ENCODE measurements at regions not wholly inside any gene's neighbourhood (a gene's known extent, or its start where the extent isn't known, plus 50 kb on each side); places are given as distances from the start of the nearest gene placed in this dataset.

- WGBS: 82% methylated on average over 1 of the region's 1 CpG
- H3K4me1 ChIP-seq (ENCODE audit: insufficient read depth): no peaks in the 10 kb centered on the region
- DNase-seq (ENCODE audit: extremely low spot score): no peak
- H3K4me3 ChIP-seq (ENCODE audit: low read depth, low read length): no peak overlapping the region
- no peak overlapping the region for H3K27ac ChIP-seq (ENCODE audit: low read depth)
- H3K36me3 ChIP-seq (ENCODE audit: insufficient read depth): no peaks in the 10 kb centered on the region
Observed at GRCh38 chr2:121818546-121818945, 63.1 kb downstream of the TSN start.

DNA sequence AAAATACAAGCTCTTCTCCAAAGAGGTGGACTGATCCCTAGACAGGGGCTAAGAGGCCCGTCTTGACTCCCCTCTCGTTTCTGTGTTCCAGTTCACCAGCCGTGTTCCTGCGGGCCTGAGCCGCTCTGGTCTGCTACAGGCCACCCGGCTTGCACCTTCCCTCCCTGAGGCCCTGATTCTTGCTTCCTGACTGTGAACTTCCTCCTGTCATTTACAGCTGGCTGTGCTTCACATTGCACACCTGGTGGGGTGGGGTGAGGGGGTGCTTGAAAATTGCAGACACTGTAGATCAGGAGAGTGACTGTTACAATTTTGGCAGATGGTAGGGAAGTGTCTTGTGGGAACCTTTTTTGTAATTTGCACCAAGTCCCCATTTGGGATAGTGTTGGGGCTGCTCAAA, 64.4 kb downstream of the TSN start:
- no peak for DNase-seq (ENCODE audit: extremely low spot score)
- H3K4me1 ChIP-seq (ENCODE audit: insufficient read depth): no peaks in the 10 kb centered on the region
- 69% methylated on average over 6 of the region's 6 CpGs for WGBS
- H3K36me3 ChIP-seq (ENCODE audit: insufficient read depth): no peaks in the 10 kb centered on the region
- H3K27ac ChIP-seq (ENCODE audit: low read depth): no peak overlapping the region
- H3K4me3 ChIP-seq (ENCODE audit: low read depth, low read length): no peak overlapping the region

- H3K36me3 ChIP-seq (ENCODE audit: insufficient read depth): no peaks in the 10 kb centered on the region
- H3K27ac ChIP-seq (ENCODE audit: low read depth): no peak overlapping the region
- WGBS: 80% methylated on average over 6 of the region's 6 CpGs
- H3K4me3 ChIP-seq (ENCODE audit: low read depth, low read length): no peak overlapping the region
- no peak for DNase-seq (ENCODE audit: extremely low spot score)
- H3K4me1 ChIP-seq (ENCODE audit: insufficient read depth): no peaks in the 10 kb centered on the region
Observed at GRCh38 chr2:121821476-121822158, 66.2 kb downstream of the TSN start.

- no peak overlapping the region for H3K27ac ChIP-seq (ENCODE audit: low read depth)
- 92% methylated on average over 4 of the region's 4 CpGs for WGBS
- H3K4me3 ChIP-seq (ENCODE audit: low read depth, low read length): no peak overlapping the region
- no peak for DNase-seq (ENCODE audit: extremely low spot score)
- H3K36me3 ChIP-seq (ENCODE audit: insufficient read depth): no peaks in the 10 kb centered on the region
- no peaks in the 10 kb centered on the region for H3K4me1 ChIP-seq (ENCODE audit: insufficient read depth)
Observed at GRCh38 chr2:121824264-121824663, 68.8 kb downstream of the TSN start.

DNA sequence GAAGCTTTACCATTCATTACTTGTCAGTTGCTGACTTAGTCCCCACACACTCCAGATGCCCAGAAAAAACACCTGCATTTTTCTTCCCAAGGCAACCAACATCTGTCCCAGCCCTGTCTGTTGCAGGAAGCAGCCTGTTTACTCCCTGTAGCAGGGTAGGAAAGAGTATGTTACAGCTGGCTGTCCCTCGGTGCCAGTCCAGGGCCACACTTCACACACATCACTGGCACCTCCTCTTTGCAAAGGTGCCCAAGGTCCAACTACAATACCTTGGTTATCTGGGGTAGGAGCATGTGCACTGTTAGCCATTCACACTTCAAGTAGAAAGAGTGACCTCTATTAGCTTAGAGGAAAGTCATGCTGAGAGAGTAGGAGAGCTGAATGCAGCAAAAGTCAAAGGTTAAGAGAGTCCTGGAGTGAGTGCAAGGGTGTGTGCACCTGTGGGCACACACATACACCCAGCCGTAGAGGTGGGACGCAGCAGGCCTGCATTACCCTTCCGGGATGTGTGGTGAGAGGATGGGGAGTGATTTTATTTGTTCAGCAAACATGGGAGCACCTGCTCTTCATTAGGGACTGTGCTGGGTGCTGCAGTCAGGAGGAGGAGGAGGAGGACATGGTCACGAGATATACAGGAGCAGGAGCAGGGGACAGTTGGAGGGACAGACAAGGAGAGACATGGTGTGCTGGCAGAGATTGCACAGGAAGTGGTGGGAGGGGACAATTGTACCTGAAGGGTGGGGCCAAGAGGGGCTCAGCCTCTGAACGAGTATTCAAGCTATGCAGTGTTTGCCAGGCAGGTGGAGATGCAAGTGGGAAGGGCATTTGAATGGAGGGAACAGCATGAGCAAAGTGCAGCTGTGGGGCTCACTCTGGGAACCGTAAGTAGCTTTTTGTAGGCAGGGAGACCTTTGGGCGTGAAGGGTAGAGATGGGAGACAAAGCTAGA, 69.8 kb downstream of the TSN start:
- H3K4me1 ChIP-seq (ENCODE audit: insufficient read depth): no peaks in the 10 kb centered on the region
- no peak overlapping the region for H3K27ac ChIP-seq (ENCODE audit: low read depth)
- WGBS: 82% methylated on average over 8 of the region's 8 CpGs
- no peak for DNase-seq (ENCODE audit: extremely low spot score)
- no peaks in the 10 kb centered on the region for H3K36me3 ChIP-seq (ENCODE audit: insufficient read depth)
- no peak overlapping the region for H3K4me3 ChIP-seq (ENCODE audit: low read depth, low read length)

DNA sequence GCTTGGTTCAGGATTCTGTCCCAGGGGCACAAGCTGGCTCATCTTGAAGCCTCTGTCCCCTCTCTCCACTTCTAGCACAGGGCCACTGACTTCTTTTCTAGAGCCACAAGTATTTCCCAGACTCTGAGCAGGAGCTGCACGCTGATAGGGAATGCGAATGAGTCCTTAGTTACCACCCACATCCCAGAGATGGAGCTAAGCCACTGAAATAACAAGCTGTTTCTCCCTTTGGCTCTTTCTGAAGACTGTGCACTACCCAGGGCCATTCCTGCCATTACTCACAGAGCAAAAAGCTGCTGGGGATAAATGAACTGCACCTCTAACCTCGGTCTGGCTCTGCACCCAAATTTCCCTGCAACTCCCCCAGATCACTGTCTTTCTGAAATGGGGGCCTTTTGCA, 70.6 kb downstream of the TSN start:
- DNase-seq (ENCODE audit: extremely low spot score): no peak
- Histone ChIP-seq H3K36me3 (ENCODE audit: insufficient read depth) (no peaks in the 10 kb centered on the region), H3K4me1 (ENCODE audit: insufficient read depth) (no peaks in the 10 kb centered on the region), H3K27ac (ENCODE audit: low read depth) (no peak overlapping the region), H3K4me3 (ENCODE audit: low read depth, low read length) (no peak overlapping the region)
- 48% methylated on average over 3 of the region's 3 CpGs for WGBS

- Histone ChIP-seq H3K4me1 (ENCODE audit: insufficient read depth) (no peaks in the 10 kb centered on the region), H3K27ac (ENCODE audit: low read depth) (no peak overlapping the region), H3K4me3 (ENCODE audit: low read depth, low read length) (no peak overlapping the region), H3K36me3 (ENCODE audit: insufficient read depth) (no peaks in the 10 kb centered on the region)
- DNase-seq (ENCODE audit: extremely low spot score): no peak
- 55% methylated on average over 13 of the region's 13 CpGs for WGBS
Observed at GRCh38 chr2:121828281-121828731, 72.9 kb downstream of the TSN start.

DNA sequence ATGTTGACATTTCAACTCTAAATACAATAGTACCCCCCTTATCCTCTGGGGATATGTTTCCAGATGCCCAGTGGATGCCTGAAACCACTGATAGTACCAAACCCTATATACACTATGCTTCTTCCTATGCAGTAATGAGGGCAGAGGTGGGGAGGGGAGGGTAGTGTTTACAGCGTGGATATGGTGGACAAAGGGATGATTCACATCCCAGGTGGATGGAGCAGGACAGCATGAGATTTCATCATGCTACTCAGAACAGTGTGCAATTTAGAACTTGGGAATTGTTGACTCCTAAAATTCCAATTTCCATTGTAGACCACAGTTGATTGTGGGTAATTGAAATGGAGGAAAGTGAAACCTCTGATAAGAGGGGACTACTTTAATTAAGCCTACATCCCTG, 75.4 kb downstream of the TSN start:
- 91% methylated on average over 1 of the region's 1 CpG for WGBS
- DNase-seq (ENCODE audit: extremely low spot score): no peak
- Histone ChIP-seq H3K4me3 (ENCODE audit: low read depth, low read length) (no peak overlapping the region), H3K27ac (ENCODE audit: low read depth) (no peak overlapping the region), H3K4me1 (ENCODE audit: insufficient read depth) (no peaks in the 10 kb centered on the region), H3K36me3 (ENCODE audit: insufficient read depth) (no peaks in the 10 kb centered on the region)

DNA sequence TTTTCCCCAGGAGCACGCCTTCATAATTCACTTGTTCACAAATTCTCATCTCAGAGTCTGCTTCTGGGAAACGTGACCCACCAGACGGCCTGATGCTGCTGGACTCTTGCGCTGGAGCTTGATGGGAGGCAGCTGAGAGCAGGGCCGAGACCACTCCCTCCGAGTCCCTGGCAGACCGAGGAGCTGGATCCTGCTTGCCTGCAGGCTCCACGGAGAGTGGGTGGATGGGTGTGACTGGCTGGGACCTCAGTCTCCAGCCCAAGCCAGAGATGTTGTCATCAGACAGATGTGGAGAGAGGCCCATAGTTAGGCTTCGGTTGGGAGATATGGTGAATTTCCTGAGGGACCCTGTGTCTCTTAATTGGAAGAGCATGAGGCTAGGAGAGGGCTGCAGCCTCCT, 76.4 kb downstream of the TSN start:
- no peaks in the 10 kb centered on the region for H3K36me3 ChIP-seq (ENCODE audit: insufficient read depth)
- 64% methylated on average over 9 of the region's 9 CpGs for WGBS
- H3K4me1 ChIP-seq (ENCODE audit: insufficient read depth): no peaks in the 10 kb centered on the region
- H3K27ac ChIP-seq (ENCODE audit: low read depth): no peak overlapping the region
- DNase-seq (ENCODE audit: extremely low spot score): no peak
- H3K4me3 ChIP-seq (ENCODE audit: low read depth, low read length): no peak overlapping the region

DNA sequence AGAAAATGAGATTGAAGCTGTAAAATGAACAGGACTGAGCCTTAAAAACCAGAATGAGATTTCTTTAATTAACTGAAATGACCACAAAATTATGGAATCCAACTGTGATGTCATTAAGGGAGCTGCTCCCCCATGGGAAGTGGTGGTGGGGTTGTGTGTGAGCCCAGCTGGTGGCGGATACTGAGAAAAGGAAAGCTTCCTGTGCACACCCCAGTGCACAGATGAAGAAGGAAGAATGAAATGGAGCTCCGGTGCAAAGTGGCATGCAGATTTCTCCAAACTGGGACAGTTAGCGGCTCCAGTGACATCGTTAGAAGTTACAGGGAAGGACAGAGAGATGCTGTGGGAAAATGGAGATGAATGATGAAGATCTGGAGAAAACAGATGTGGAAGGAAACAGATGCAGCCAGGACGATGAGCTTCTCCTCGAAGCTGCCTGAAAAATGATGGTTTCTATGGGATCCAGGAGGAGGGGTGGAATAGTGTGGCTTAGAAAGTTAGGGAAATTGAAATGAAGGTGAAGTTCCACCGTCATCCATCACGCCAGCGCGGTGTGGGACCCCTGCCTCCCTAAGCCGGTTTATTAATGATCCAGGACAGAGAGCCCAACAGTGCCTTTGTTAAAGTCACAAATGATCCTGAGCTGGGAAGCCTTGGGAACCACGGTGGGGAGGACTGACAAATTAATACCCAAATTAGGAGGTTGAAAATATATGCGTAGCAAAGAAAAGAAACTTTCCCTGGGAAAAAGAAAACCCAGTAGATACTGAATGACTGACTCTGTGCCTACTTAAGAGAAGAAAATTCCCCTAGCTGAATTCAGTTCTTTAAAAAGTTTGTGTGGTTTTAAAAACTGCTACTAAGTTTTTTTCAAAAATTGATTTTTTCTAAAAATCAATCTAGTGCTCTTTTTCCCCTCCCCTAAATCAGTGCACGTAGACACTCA, 77.2 kb downstream of the TSN start:
- no peak for DNase-seq (ENCODE audit: extremely low spot score)
- H3K27ac ChIP-seq (ENCODE audit: low read depth): no peak overlapping the region
- no peaks in the 10 kb centered on the region for H3K4me1 ChIP-seq (ENCODE audit: insufficient read depth)
- H3K4me3 ChIP-seq (ENCODE audit: low read depth, low read length): no peak overlapping the region
- H3K36me3 ChIP-seq (ENCODE audit: insufficient read depth): no peaks in the 10 kb centered on the region
- 90% methylated on average over 14 of the region's 14 CpGs for WGBS

DNA sequence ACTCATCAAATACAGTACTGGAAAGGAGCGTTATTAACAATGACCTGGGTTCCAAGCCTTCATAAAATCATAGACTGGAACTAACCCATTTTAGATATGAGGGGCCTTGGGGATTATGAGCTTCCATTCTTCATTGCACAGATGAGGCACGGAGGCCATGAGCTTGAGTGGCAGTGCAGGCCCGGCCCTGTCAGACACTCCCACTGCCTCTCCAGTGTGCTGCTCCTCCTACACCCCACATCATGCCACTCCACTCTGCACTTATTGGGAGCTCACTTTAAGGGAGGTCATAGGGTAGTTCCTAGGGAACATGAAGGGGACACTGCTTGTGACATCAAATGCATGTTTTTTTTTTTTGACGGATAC, 77.9 kb downstream of the TSN start:
- H3K36me3 ChIP-seq (ENCODE audit: insufficient read depth): no peaks in the 10 kb centered on the region
- WGBS: 82% methylated on average over 4 of the region's 4 CpGs
- DNase-seq (ENCODE audit: extremely low spot score): no peak
- H3K4me3 ChIP-seq (ENCODE audit: low read depth, low read length): no peak overlapping the region
- no peaks in the 10 kb centered on the region for H3K4me1 ChIP-seq (ENCODE audit: insufficient read depth)
- no peak overlapping the region for H3K27ac ChIP-seq (ENCODE audit: low read depth)

DNA sequence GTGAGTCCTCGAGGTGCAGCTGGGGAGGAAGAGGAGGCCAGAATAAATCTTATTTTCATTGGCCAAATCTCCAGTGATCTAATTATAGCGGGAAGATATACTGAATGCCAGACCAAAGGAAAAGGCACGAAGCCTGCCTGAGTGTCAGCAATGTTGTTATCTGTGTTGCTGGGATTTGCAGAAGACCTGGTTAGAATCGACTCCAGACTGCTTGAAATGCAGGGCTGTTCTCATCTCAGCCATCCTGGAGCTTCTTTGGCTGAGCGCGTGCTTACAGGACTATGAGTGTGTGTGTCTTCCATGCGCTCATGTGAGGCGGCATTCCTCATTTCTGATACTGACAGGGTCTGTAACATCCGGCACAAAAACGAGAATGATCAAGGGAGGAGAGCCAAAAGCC, 81.2 kb downstream of the TSN start:
- Histone ChIP-seq H3K36me3 (ENCODE audit: insufficient read depth) (no peaks in the 10 kb centered on the region), H3K27ac (ENCODE audit: low read depth) (no peak overlapping the region), H3K4me1 (ENCODE audit: insufficient read depth) (no peaks in the 10 kb centered on the region), H3K4me3 (ENCODE audit: low read depth, low read length) (no peak overlapping the region)
- 19% methylated on average over 10 of the region's 10 CpGs for WGBS
- no peak for DNase-seq (ENCODE audit: extremely low spot score)

GRCh38 chr2:121837591-121837990, 82.1 kb downstream of the TSN start:
- H3K36me3 ChIP-seq (ENCODE audit: insufficient read depth): no peaks in the 10 kb centered on the region
- no peak overlapping the region for H3K4me3 ChIP-seq (ENCODE audit: low read depth, low read length)
- 57% methylated on average over 3 of the region's 3 CpGs for WGBS
- no peak for DNase-seq (ENCODE audit: extremely low spot score)
- no peak overlapping the region for H3K27ac ChIP-seq (ENCODE audit: low read depth)
- H3K4me1 ChIP-seq (ENCODE audit: insufficient read depth): no peaks in the 10 kb centered on the region

All from urinary bladder (tissue), 3 donors.